ENCODE measurements at regions not wholly inside any gene's neighbourhood (a gene's known extent, or its start where the extent isn't known, plus 50 kb on each side); places are given as distances from the start of the nearest gene placed in this dataset.

DNA sequence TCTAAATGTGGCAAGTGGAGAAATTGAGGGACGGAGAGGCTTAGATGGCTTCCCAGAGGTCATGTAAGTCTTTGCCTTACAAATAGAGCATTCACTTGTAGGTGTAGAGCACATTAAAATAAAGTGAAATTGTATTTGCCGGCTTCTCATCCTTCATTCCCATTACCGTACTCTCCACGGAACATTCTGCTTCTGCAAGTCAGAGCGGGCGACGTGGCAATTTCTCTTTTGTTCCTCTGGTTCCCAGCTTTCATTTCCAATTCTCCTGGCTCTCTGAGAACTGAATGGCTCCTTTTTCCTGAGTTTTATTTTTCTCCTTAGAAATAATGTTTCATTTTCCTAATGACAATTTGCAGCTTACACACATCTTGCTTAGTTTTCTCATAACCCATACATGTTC lies 51.3 kb upstream of the PFKP start:
- no peak for DNase-seq (ENCODE audit: low read depth in 2 of 2)

DNA sequence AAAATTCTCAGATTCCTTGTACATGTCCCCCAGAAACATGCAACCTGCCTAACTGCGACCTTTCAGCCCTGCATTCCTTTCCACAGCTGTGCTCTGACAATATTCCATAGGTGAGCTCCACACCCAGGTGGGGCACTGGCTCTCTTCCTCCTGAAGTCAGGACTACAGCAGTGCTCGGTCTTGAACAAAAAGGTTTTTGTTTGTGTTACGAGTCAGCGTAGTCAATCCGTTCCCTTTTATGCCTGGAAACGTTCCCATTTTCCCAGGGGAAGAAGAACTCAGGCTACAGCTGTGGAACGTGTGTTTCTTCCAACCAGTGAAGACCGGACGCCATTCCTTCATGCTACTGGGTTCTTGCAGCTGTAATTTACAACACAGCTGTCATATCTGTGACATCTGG lies 52.4 kb upstream of the PFKP start:
- DNase-seq (ENCODE audit: low read depth in 2 of 2) = no peak

DNA sequence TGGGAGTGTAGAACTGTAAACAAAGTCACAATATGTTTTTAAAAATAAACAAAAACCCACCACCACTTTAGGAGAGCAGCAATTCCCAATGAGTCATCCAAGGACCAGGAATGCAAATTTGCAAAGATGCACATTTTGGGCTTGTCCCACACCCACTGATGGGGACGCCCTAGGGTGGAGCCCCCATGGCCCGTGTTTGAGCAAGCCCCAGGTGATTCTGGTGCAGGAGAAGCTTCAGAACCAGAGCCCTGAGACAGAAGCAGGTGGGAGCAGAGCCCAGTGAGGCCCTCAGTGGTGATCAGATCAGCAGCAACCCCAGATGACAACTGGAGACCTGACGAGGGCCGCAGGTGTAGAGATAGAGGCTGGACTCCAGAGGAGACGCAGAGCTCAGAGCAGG lies 55.1 kb upstream of the PFKP start:
- DNase-seq (ENCODE audit: low read depth in 2 of 2) = no peak

DNA sequence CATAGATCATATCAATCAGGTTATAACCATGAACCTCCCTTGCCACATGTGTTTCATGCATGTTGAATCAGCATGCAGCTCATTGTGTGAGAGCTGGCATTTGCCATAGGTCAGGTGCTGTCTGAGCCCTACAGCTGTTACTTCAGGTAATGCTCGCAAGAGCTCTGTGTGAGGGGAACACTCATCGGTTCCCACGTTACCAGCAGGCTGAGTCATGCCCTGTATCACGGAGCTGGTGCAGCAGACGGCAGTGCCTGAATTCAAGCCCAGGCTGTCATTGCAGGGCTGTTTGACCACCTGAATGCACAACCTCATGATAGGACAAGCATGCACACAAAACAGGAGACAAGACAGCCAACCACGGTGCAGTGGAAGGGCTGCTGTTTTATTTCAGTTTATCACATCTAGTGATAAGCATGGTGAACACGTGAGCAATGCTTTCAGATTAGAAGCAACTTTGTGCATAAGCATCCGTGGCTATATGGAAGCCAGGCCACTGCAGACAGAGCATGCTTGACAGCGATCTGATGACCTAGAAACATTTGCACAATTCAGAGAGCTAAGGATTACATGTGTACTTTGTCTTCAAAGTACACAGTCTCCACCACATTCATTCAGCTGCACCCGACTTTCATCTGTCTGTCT lies 56.4 kb upstream of the PFKP start:
- no peak for DNase-seq (ENCODE audit: low read depth in 2 of 2)

DNA sequence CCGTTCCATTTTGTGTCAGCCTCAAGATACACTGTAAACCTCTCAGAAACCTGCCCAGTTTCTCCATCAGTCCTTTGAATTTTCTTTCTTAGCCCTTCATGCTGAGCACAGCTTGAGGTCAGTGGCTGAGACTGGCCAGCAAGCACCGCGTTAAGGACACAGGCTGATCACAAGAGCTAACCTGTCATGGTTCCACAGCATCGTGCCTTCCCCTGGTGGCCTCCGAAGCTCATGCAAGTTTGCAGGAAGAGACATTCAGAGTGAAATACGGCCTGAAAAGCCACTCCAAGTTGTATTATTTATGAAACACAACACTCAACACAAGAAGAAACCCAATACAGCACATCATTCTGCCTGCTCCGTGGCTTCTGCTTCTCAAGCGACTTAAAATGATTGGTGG lies 57.0 kb upstream of the PFKP start:
- DNase-seq (ENCODE audit: low read depth in 2 of 2) = no peak

DNA sequence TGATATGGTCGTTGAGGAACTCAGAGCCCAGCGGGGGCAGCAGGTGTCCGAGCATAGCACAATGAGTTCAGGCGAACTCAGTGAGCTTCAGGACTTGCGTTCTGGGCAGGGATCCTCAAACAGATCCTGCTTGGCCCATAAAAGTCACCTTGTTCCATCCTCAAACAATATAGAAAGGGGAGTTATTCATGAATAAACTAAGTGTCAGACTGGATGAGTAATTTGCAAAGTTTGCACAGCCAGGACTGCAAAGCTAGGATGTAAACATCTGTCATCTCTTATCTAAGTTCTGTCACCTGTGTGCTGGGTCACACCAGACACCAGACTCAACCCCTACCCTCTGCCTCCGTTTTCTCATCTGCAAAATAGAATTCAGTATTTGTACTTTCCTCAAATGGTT lies 58.0 kb upstream of the PFKP start:
- DNase-seq (ENCODE audit: low read depth in 2 of 2) = no peak

DNA sequence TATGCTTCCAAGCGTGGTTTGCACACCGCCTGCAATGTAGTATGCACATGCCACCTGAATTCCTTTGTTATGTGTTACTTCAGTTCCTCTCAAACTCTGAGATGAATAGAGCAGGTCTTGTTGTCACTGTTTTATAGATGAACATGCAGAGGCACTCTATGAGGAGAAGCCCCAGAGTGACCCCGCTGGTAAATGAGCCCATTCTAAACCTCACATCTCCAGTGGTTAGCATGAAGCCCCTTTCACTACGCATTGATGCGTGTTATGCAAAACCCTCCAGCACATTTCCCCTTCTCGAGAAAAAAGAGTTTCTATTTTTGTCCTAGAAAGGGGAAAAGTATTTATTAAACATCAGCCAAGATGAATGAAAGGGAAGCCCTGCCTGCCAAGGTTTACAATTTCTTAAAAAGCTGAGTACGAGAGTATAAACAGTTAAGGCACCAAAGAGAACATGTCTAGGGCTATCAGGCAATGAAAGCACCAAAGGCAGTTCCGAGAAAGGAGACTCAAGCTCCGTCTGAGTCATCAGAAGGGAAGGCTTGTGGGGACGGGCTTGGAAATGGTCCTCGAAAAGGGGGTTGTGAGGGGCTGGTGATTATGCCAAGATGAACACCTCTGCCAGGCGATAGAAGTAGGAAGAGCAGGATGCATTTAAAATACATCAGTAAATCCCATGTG lies 58.7 kb upstream of the PFKP start:
- DNase-seq (ENCODE audit: low read depth in 2 of 2) = no peak

DNA sequence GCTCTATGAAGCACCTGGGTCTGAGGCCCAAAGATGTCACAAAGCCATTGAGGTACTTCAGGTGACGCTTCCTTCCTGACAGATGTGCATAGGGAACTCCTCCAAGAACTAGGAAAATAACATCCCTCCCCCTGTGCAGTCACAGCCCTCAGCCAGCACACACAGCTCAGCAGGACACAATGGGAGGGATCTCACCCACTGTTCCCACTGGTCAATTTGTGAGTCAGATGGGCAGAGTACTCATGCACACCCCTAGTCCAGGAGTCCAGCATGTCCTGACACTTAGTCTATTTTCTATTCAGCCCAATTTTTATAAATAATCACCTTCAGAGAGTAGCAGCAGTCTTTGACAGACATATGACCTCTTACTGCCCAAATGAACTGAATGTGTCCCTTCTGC lies 60.7 kb upstream of the PFKP start:
- DNase-seq (ENCODE audit: low read depth in 2 of 2) = no peak

DNA sequence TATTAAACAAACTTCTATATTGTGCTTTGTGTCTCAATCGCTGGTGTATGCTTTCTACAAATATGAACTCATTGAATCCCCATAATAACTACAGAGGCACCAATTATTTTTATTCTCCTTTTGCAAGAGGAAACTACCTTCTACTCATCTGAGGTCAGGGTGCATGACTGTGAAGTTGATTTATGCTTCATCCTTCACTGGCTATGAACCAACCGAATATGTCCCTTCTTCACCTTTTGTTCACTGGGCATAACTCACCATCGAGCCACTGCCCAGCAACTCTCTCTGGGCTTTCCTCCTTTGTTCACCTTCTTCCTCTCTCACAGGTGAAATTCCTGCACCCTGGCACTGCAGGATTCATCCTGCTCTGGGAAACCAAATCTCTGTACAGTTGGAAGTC lies 61.3 kb upstream of the PFKP start:
- DNase-seq (ENCODE audit: low read depth in 2 of 2) = no peak

DNA sequence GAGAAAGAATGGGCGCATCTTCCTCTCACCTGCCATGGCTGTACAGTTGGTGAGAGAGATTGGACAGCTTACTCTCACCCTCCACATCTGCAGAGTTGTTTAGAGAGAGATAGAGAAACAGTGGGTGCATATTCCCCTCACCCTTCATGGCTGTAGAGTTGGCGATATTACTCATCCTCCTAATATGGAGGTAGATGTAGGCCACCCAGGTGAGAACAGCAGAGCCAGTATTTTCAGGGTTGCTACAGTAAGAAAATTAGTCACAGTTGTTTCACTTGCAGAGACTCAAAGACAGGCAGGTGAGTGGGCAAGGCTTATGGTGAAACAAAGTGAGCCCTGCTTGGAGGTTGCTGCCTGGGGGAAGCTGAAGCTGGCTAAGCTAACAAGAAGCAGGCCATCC lies 65.0 kb upstream of the PFKP start:
- DNase-seq (ENCODE audit: low read depth in 2 of 2) = no peak

DNA sequence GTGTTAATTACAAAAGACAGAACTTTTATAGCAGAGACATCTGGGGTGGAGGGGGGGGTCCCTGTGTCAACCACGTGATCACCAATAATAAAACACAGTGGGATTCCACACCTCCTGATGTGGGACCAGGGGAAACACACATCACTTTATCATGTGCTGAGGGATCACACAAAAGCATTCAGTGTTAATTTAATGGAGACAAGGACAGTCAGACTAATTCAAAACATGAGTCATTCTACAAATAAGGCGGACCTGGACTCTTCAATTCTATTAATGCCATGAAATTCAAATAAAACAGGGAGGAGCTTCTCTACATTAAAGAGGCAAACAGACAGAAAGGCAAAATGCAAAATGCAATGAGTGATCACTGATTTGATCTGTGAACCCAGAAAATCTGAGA lies 67.3 kb upstream of the PFKP start:
- DNase-seq (ENCODE audit: low read depth in 2 of 2) = no peak

DNA sequence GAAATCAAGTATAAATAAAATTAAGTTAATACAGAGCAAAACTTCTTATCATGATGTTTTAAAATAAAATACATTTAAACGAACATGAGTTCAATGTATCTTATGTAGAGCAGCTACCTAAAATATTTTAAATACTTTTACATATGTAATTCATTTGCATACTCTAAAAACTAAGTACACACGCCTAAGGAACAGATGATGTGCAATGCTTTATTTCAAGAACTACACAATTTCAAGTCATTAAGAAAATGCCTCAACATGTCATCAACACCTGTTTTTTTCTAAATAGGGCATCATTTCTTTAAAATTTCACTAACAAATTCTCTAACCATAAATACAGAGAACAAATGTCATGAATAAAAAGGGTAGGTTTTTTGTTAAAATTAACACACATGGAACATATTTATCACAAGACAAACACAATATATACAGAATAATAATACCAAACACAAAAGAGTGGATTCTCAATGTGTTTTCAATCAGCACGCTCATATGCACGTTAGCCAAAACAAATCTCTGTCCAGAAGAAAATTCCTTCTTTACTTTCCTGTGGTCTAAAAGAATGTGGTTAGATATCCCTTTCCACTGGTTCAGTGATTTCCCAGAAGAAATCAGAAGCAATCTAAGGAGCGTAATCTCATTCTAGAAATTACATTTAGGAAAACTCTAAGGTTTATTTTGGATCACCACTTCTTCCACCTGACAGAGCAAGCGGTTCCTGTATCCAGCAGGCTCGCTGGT lies 73.0 kb upstream of the PFKP start:
- peak; percentile 74 to 75 for DNase-seq (ENCODE audit: low read depth in 2 of 2)

DNA sequence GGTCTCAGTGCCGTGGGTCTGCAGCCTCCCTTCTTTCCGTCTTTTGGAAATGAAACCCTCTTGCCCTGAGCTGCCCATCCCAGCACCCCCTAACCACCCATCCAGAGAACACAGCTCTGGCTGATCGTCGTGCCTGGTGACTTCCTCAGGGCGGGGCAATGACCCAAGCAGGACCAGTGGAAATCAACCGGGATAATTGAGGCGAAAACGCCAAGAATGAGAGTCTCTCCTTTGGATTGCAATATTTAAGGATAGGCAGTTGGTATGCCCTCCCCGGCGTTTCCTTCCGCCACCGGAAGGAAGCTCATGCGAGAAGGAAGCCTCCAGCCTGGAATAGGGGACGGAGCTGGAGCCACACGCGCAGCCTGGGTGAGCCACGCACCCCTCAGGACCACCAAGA lies 73.7 kb upstream of the PFKP start:
- DNase-seq (ENCODE audit: low read depth in 2 of 2) = no peak

DNA sequence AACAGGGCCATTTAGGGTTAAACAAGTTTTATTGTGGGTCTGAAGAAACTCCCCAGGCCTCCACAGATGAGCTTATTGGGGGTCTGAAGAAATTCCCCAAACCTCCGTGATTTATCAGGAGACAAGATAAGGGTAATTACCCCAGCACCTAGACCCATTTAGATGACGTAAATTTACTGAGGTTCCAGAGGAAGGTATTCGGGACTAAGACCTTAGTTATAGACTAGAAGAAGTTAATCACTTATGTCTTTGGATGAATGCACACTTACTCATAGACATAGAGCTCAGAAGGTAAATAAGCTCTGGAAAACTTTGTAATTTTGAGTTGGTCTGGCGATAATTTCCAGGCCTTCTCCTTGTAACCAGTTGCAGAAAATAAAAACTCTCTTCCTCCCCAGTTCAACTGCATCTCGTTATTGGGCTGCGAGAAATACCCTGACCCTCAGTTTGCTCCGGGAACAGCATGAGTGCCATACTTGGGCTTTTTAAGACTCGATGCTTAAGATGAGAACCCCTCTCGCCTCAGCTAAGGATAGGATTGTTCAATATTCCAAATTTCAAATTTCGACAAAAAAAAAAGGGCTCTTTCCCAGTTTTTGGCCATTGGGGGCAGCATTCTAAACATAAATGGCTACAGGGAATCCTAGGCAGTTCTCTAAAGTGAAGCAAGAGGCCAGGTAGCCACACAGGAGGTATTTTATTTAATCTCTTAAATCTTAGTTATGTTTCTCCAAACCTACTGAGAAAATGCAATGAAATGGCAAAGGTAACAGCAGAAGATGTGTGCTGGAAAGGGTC lies 74.7 kb upstream of the PFKP start:
- DNase-seq (ENCODE audit: low read depth in 2 of 2) = no peak

DNA sequence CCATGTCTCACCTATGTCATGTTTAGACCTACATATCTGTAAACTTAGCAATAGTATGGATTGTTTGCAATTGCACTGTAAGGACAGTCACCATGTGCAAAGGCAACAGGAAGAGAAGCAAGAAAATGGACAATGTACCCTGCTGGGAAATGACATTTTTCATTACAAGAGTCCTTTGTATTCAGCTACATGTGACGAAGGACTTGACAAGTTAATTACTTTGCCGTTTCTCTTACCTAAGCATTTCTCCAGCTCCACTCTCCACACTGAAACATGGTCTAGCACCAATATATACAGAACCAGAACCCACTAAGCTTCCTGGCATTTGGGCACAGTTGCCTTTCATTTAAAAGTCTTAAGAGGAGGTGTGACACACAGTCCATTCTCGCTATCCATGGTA lies 76.6 kb upstream of the PFKP start:
- DNase-seq (ENCODE audit: low read depth in 2 of 2) = no peak

DNA sequence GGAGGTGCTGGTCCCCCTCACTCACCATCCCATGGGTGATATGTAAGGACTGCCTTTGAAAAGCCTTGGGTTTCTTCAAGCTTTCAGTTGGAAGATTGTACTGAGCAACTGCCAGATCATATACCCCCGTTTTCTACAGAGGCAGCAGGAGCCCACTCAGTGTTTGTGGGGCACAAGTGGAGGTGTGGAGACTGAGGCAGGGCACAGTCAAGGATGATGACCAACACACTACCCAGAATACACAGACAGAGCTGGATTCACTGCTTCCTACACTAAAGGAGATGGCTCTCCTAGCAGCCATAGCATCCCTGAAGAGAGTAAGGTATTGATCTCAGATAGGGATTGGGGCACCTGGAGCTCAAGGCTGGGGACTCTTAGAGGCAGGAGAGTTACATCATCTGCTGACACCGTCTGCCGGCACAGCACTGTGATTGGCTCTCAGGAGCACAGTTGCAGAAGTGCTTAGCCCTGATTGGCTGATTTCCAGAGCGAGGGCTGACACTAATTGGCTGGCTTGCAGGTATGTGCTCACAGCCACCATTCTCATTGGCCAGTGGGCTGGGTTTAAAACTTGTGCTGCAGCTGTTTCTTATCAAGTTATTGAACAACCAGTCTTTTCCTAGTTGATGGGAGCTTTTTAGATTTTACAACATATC lies 77.9 kb upstream of the PFKP start:
- DNase-seq (ENCODE audit: low read depth in 2 of 2) = no peak

DNA sequence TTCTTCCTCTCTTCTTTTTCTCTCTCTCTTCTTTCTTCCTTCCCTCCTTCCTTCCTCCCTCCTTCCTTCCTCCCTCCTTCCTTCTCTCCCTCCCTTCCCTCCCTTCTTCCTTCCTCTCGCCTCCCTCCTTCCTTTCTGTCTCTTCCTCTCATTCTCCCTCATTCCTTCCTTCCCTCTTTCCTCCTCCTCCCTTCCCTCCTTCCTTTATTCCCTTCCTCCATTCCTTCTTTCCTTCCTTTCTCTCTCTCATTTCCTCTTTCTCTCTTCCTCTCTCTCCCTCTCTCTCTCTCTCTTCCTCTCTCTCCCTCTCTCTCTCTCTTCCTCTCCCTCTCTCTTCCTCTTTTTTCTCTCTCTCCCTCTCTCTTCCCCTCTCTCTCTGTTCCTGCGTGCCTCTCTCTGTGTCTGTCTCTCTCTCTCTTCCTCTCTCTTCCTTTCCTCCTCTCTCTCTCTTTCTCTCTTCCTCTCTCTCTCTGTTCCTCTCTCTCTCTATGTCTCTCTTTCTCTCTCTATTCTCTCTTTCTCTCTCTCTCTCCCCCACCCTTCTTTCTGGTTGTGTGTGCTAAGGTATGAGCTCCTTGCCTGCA lies 80.1 kb upstream of the PFKP start:
- no peak for DNase-seq (ENCODE audit: low read depth in 2 of 2)

DNA sequence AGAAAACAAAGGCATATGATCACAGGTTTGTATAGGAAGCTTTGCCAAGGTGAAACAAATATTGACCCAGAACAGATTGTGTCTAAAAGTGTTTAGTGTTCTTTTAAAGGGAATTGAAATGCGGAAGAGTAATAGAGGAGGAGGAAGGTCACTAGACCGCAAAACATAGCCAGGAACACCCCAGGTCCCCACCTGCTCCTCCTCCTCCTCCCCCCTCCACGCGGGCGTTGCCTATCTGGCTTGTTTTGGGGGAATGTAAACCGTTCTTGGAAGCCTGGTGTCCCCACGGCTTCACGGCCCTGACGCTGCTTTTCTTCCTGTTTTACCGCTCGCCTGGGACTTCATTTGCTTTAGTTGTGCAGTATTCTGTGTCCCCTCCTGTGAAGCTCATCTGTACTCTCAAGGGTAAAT lies 81.0 kb upstream of the PFKP start:
- DNase-seq (ENCODE audit: low read depth in 2 of 2) = no peak

DNA sequence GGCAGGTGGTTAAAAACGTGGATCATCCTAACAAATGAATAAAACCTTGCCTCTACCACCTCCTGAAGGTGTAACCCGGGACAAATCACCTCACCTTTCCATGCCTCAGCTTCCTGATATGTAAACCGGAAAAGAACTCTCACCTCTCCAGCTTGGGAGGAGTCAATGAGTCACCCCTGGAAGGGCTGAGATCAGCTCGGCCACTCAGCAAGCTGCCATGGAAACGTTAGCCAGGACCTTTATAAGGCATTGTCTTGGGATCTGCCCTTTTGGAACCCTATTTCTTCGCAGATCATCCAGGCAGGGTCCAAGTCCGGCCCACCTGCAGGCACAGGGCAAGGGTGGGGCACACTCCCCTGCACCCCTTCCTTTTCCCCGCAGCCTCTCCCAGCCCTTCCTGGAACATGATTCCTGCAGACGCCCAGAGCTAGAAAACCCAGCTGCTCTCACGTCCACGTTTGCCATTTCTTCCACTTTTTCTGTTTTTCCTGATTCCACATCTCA lies 81.6 kb upstream of the PFKP start:
- no peak for DNase-seq (ENCODE audit: low read depth in 2 of 2)

DNA sequence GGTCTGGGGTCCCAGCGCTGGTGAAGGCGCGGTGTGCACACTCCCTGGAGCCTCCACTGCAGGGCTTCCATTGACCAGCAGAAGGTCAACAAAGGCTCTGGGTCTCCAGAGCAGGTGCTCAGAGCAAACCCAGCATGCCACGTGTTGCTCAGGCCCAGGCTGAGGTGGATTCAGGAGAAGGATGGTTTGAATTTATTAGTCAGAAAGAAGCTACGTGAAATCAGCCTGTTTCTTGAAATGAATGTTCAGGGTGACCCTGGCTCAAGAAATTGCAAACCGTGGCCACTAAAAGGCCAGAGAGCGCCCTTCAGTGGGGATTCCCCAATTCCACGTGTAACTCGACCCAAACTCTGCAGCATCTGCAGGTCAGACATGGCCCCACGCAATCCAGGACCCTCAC lies 82.7 kb upstream of the PFKP start:
- no peak for DNase-seq (ENCODE audit: low read depth in 2 of 2)

DNA sequence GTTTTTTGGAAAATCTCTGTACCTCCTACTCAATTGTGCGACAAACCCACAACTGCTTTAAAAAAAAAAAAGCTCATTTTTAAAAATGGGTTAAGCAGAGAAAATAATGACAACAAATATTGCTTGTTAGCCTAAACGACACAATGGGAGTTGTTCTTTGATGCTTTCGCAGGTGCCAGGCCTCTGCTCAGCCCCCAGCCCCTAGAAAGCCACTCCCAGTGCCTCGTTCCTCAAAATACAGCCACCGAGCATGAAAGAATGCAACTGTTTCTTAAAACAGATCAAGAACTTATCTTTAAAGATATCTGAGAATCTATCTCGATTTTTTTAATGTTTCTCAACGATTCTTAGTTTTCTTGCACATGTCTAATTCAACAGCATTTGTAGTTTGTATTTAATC lies 85.2 kb upstream of the PFKP start:
- DNase-seq (ENCODE audit: low read depth in 2 of 2) = no peak
